ENCODE measurements at regions not wholly inside any gene's neighbourhood (a gene's known extent, or its start where the extent isn't known, plus 50 kb on each side); places are given as distances from the start of the nearest gene placed in this dataset.

- DNase-seq (ENCODE audit: low read depth): no peak
These were observed 516.6 kb downstream of the BUD13 start for GRCh38 chr11:116256215-116256614.

- DNase-seq (ENCODE audit: low read depth): no peak
These were observed 517.4 kb downstream of the BUD13 start for GRCh38 chr11:116255321-116255953.

DNA sequence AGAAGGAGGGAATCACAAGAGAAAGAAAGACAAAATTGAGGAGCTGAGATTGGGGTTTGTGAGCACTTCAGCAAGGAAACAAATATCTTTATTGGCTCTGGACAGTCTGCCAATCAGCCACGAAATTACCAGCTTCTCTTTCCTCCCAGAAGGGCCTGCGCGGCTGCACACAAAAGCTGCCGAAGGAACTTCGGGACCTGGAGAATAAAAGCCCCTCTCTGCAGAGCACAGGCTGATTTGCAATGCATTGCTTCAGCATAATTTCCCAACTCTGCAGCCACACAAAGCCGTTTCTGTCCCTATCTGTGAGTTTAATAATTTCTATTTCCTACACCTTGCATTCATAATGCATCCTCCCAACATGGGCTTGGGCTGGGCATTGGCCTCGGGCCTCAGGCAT lies 522.6 kb downstream of the BUD13 start:
- no peak for DNase-seq (ENCODE audit: low read depth)

GRCh38 chr11:116249561-116249960 lies 523.2 kb downstream of the BUD13 start:
- DNase-seq (ENCODE audit: low read depth): no peak

DNA sequence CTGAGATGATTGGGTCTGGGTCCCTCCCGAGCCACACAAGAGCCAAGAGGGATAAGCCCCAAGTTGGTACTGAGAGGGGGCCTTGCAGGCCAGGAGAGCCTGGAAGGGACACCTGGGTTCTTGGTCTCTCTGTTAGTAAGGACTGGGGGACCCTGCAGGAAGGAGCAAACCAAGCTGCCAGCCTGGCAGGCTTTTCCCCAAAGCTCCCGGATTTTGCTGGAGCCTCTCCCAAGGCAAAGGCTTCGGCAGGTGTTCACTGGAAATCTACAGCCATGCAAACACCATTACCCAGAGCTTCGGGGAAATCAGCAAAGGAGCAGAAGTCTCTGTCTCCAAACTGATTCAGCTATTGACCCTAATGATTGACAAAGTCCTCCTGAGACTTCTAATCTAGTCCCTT lies 527.9 kb downstream of the BUD13 start:
- no peak for DNase-seq (ENCODE audit: low read depth)

DNA sequence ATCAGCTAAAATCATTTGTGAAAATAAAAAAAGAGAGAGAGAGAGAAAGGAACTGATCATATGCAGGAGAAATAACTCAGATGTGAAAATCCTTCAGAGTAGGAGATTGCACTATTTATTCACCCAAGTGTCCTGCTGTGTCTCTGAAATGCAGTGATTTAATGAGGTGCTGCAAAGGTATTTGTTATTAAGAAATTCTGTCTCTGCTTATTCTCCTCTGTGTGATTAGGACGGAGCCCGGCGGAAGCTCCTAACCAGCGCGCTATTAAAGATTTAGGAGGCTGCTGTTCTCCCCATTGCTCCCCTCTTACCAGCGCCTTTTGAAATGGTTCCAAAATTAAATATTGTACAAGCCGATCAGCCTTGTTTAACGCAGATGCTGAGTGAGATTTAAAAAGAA lies 528.3 kb downstream of the BUD13 start:
- DNase-seq (ENCODE audit: low read depth): no peak

DNA sequence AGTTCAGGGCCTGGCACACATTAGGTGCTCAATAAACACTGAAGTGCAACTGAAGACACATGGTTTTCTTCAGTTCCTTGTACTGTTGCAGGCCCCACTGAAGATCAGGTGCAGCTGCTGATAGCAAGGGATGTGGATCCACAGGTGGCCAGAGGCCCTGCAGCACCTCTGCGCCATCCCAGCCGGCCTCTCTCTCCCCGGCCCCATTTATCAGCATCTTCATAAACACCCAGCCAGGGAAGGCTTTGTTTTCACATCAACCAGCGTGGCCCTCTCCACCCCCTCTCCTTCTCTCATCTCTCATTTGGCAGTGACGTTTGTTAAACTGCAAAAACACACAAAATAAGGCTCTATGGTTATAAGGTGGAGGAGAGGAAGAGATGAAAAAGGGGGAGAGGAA lies 528.8 kb downstream of the BUD13 start:
- no peak for DNase-seq (ENCODE audit: low read depth)

DNA sequence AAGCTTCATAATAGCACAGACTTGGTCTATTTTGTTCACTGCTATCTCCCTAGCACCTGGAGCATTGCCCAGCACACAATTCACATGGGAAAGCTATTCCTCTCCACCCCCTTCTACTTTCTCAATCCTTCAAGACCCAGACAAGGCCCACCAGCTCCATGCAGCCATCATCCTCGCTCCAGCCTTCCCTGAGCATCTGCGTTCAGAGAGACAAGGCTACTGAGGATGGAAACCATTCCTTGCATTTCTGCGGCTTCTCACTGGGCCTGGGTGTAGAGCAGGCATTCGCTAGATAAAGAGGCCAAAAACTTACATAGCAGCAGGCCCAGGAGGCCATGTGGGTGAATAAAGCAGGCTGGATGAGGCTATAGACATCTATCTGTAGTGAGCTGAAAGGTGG lies 530.8 kb downstream of the BUD13 start:
- no peak for DNase-seq (ENCODE audit: low read depth)

GRCh38 chr11:116240710-116241109 lies 532.1 kb downstream of the BUD13 start:
- no peak for DNase-seq (ENCODE audit: low read depth)

DNA sequence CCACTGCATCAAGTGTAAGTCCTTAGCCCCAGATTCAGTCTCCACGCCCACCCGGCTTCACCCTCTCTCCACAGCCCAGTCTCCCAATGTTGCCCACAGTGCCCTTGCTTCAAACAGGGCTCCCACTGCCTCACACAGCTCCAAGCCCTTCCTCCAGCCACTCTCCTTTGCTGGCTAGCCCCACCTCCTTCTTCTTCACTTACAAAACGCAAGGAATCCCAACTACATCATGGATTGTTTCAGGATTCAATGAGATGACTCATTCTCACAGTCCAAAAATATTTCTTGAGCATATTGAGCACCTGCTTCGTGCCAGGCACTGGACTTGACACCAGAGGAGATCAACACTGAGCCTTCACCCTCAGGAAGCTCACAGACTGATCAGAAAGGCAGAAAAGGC lies 533.5 kb downstream of the BUD13 start:
- no peak for DNase-seq (ENCODE audit: low read depth)

DNA sequence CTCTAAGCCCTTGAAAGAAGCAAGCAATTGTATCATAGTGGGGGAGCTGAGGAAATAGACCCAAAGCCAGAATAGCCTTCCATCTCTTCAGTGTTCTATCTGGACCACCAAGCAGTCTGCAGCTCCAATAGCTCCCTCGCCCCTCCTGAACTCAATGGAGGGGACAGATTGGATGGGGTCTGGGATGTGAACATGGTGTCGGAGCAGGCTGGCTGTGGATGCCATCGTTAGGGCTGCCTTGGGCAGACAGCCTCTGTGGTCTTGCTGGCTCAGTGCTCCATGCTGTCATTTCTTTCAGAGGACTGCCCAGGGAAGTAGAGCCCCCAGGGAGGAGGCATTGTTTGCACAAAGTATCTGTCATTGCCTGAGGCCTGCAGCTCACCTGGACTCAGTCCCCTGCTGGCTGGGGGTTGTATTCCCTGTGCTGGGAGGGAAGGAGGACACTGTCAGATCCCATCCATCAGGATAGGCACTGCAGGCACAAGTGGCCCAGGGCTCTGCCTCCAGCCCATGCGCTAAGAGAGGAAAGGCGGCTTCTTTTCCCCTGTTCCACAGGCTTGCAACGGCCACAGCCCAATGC lies 537.7 kb downstream of the BUD13 start:
- no peak for DNase-seq (ENCODE audit: low read depth)

DNA sequence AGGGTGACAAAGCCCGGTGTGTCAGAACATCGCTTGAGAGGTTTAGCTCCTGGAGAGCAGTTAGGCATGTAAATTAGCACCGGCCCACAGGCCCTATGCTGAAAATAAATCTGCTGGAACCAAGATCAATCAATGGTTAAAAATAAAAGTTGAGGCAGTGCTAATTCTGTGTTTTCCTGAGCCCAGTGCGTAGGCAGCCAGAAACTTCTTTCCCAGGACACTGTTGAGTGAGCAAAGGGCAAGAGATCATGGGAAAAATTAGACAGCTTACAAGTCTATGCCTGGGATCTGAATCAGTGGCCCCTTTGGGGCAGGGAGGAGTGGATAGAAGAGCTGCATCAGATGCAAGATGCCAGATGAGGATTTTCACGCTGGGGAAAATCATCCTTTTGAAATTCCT lies 539.2 kb downstream of the BUD13 start:
- no peak for DNase-seq (ENCODE audit: low read depth)

DNA sequence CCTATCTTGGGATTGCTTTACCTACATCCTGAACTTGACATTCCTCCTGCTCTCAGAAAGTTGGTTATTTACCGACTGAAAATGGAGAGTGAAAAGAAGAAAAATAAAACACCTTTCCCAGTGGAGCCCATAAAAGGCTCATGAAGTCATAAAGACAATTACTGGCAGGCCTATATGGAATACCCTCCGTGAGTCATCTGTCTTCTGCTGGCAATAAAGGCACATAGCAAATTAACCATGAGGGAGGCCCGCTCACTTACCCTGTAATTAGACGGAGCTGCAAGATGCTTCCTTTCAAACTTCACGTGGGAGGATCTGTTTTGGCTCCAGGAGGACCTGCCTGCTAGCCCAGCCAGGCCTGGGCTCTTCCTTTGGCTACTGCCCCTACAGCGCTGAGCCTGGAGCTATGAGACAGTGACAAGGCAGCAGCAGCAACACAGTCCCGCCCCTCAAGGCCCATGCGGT lies 540.4 kb downstream of the BUD13 start:
- DNase-seq (ENCODE audit: low read depth): no peak

GRCh38 chr11:116231543-116231942 lies 541.2 kb downstream of the BUD13 start:
- no peak for DNase-seq (ENCODE audit: low read depth)

- no peak for DNase-seq (ENCODE audit: low read depth)
These were observed 542.3 kb downstream of the BUD13 start for GRCh38 chr11:116230438-116230837.

DNA sequence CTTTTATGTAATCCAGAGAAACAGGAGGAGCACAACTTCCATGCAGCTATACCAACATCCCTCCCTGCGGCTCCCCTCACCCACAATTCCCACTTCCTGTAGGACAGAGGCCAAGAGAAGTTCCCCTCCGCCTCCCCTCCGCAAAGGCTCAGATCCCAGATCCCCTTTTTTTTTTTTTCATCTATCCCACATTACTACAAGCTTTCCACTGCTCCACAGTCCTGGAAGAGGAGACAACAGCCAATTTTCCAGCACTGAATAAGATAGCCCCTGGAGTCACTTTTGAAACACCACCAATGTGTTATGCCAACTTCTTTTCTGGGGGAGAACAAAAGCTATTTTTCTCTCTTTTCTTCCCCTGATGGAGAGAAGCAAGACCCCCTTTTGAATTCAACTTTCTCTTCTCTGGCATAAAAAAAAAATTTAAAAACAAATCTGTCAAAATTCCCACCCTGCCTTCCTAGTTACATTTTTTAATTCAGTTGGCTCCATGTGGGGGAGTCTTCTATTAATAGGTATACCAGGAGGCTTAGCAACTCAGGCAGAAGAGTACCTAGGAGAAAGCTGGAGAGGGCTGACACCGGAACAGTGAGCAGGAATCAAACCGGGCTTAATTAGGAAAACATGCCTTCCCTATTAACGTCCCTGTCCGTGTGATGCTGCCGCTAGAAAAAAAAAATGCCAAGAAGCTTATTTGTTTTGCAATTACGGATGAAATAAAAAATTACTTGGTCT lies 543.4 kb downstream of the BUD13 start:
- DNase-seq (ENCODE audit: low read depth): no peak

DNA sequence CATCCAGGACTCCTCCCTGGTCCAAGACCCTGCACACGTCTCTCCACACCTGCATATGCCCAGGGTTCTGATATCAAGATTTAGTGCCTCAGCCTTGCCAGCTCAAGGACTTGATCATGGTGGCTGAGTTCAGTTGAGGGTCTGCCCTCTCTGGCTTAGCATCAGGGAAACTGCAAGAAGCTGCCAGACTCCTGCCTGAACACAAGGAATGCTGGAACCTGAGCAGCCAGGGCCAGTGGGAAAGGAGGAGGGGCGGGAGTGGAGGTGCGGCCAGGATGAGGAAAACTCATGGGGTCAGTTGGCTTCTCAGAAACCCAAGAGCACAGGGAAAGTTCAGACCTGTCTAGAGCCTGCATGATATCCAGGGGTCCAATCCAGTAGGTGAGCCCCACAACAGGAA lies 546.1 kb downstream of the BUD13 start:
- no peak for DNase-seq (ENCODE audit: low read depth)

DNA sequence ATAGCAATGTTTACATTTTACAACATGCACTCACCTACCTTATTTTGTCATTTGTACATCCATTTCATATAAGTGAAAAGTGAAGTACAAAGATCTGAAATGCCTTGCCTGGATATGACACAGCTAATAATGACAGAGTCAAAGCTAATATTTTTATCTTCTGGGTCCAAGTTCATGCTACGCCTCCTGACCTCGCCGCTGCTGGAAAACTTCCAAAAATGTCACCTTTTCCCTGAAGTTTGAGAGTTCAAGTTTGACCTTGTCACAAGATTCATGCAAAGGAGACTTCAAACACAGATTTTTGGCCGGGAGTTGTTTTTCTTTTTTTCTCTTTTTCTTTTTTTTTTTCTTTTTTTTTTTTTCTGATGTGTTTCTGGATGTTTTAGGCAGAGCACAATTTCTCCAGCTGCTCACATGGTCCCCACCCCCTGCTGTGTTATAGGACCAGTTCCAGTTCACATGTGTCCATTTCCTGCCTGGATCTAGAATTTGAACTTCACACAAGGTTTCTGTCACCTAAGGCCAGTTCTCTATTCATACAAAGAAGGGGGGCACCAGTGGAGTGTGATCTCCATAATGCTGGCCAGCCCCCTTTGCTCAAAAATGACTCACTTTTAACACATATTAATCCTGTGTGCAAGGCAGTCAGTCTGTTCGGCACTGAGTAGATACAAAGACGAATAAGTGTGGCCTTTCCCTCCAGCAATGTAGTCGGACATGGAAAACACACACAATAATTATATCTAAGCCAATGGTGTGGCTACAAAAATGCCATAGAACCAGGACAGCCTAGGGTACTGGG lies 546.8 kb downstream of the BUD13 start:
- DNase-seq (ENCODE audit: low read depth): no peak

- DNase-seq (ENCODE audit: low read depth): no peak
These were observed 547.6 kb downstream of the BUD13 start for GRCh38 chr11:116225236-116225635.

GRCh38 chr11:116224889-116225200 lies 547.9 kb downstream of the BUD13 start:
- DNase-seq (ENCODE audit: low read depth): no peak

GRCh38 chr11:116224154-116224888 lies 548.5 kb downstream of the BUD13 start:
- peak; percentile 1 for DNase-seq (ENCODE audit: low read depth)

DNA sequence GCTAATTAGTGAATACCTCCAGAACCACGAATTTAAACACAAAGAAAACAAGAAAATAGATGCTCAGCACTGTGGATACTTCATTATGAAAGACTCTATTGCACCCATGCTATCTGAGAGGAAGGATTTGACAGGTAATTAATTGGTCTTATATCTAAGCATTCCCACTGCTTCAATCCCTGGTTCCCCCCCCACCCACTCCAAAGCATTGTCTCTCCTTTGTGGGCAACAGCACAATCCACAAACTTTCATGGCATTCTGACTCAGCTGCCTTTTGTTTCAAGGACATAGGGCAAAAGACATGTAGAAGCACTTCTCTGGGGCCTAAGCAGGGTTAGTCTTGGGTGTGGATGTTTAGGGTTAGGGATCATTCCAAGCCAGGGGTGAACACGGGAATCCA lies 551.4 kb downstream of the BUD13 start:
- no peak for DNase-seq (ENCODE audit: low read depth)
